Skeletal muscle tissue (tissue), 3 donors: ENCODE measurements at regions not wholly inside any gene's neighbourhood (a gene's known extent, or its start where the extent isn't known, plus 50 kb on each side); places are given as distances from the start of the nearest gene placed in this dataset.

Source experiments
- H3K27ac ChIP-seq: one replicate; pipeline ENCODE4 v1.7.0; 2013; ENCODE audit warnings: mild to moderate bottlenecking, low read depth, low read length, inconsistent platforms
- H3K27me3 ChIP-seq, 3 donors: one replicate each; pipeline ENCODE4 v1.7.0; 2013; ENCODE audit warnings: low read length in 3 of 3; ENCODE audit not compliant: control insufficient read depth in 3 of 3, insufficient read depth in 3 of 3
- H3K36me3 ChIP-seq, 3 donors: one replicate each; pipeline ENCODE4 v1.7.0; 2013; ENCODE audit warnings: low read length in 3 of 3; ENCODE audit not compliant: control insufficient read depth in 3 of 3, insufficient read depth in 3 of 3
- H3K4me1 ChIP-seq, 3 donors: one replicate each; pipeline ENCODE4 v1.7.0; 2013; ENCODE audit warnings: low read length in 3 of 3, mild to moderate bottlenecking in 3 of 3; ENCODE audit not compliant: control insufficient read depth in 3 of 3, insufficient read depth in 3 of 3
- H3K4me3 ChIP-seq, 3 donors: one replicate each; pipeline ENCODE4 v1.7.0; 2013; ENCODE audit warnings: low read length in 3 of 3
- H3K9ac ChIP-seq, 3 donors: one replicate each; pipeline ENCODE4 v1.7.0; 2013; ENCODE audit warnings: low read length in 3 of 3, mild to moderate bottlenecking in 3 of 3, moderate library complexity in 2 of 3, low read depth in 1 of 3
- H3K9me3 ChIP-seq, 3 donors: one replicate each; pipeline ENCODE4 v1.7.0; 2013; ENCODE audit warnings: low read length in 3 of 3; ENCODE audit not compliant: control insufficient read depth in 3 of 3
- donor health status: Osteomylitis.

DNA sequence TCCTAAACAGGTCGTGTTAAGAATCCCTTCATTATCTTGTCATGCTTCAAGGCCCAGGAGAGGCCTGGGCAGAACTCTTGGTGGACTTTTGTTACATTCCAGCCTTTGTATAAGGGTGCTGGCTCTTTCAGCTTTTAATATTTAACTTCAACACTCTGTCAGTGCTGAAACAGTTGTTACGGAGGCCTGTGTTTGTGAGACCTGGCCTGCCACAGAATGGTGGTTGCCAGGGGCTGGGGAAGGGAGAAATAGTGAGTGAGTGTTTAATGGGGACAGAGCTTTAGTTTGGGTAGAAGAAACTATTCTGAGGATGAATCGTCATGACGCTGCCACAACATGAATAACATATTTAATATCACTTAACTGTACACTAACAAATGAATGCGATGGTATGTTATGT lies 1027.6 kb upstream of the PRKX start:
- no peak overlapping the region for H3K27ac ChIP-seq
- no peaks in the 10 kb centered on the region for H3K27me3 ChIP-seq
- H3K4me3 ChIP-seq: no peak overlapping the region
- no peaks in the 10 kb centered on the region for H3K4me1 ChIP-seq
- H3K36me3 ChIP-seq: no peaks in the 10 kb centered on the region
- H3K9ac ChIP-seq: no peak overlapping the region
- H3K9me3 ChIP-seq: no peaks in the 10 kb centered on the region

DNA sequence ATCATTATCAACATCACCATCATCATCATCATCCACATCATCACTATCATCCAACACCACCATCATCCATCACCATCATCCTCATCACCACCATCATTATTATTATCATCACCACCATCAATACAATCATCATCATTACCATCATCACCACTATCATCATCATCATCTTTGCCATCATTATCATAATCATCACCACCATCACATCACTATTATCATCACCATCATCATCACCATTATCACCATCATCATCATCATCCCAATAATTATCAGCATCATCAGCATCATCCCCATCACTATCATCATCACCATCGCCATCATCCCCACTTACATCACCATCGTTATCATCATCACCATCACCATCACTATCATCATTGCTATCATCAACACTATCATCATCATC lies 1021.9 kb upstream of the PRKX start:
- H3K9ac ChIP-seq: no peak overlapping the region
- no peak overlapping the region for H3K27ac ChIP-seq
- H3K4me3 ChIP-seq: no peak overlapping the region
- no peaks in the 10 kb centered on the region for H3K36me3 ChIP-seq
- no peaks in the 10 kb centered on the region for H3K4me1 ChIP-seq
- H3K27me3 ChIP-seq: no peaks in the 10 kb centered on the region
- H3K9me3 ChIP-seq: peaks cover 0 to 4% (median 0%) of the 10 kb centered on the region in 3 donors

GRCh38 chrX:4710618-4711433 lies 997.4 kb upstream of the PRKX start:
- Histone ChIP-seq H3K36me3 (no peaks in the 10 kb centered on the region), H3K27ac (no peak overlapping the region), H3K27me3 (no peaks in the 10 kb centered on the region), H3K4me1 (no peaks in the 10 kb centered on the region), H3K9ac (no peak overlapping the region), H3K4me3 (no peak overlapping the region), H3K9me3 (no peaks in the 10 kb centered on the region)

DNA sequence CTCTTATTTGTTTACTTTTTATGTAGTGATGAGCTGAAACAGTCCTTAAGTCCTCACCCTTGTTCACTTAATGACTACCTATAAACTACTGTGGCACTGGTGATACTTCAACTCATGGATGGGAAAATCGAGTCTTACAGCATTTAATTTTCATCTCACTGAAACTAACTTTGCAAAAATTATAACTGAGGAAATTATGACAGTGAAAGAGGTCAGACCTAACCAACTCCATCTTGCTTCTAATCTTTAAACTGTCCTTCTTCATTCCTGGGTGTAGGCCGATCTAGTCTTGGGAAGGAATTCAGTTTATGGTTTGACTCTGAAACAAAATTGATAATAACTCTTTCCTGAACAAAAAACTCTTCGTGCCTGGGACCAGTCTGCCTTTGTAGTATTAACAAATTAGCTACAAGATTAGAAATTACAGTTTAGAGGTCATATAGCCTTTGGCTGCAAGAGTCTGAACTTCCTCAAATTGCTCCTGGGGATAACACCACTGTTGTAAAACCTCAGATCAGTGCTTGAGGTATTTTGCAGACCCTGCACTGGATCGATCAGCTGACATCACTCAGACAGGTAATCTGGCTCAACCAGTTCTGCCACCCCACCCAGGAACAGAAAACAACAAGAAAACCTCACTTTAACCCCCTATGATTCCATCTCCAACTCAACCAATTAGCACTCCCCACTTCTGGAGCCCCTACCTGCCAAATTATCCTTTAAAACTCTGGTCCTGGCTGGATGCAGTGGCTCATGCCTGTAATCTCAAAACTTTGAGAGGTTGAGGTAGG lies 995.7 kb upstream of the PRKX start:
- H3K27ac ChIP-seq: no peak overlapping the region

GRCh38 chrX:4706961-4707360 lies 993.5 kb upstream of the PRKX start:
- H3K27me3 ChIP-seq: no peaks in the 10 kb centered on the region
- H3K9ac ChIP-seq: no peak overlapping the region
- H3K36me3 ChIP-seq: no peaks in the 10 kb centered on the region
- H3K9me3 ChIP-seq: no peaks in the 10 kb centered on the region
- H3K4me3 ChIP-seq: no peak overlapping the region
- no peaks in the 10 kb centered on the region for H3K4me1 ChIP-seq
- H3K27ac ChIP-seq: no peak overlapping the region

More for the DNA sequence above, 995.7 kb upstream of the PRKX start:
- Histone ChIP-seq H3K4me3 (no peak overlapping the region), H3K27me3 (no peaks in the 10 kb centered on the region), H3K36me3 (no peaks in the 10 kb centered on the region), H3K9ac (no peak overlapping the region), H3K9me3 (no peaks in the 10 kb centered on the region), H3K4me1 (no peaks in the 10 kb centered on the region)

DNA sequence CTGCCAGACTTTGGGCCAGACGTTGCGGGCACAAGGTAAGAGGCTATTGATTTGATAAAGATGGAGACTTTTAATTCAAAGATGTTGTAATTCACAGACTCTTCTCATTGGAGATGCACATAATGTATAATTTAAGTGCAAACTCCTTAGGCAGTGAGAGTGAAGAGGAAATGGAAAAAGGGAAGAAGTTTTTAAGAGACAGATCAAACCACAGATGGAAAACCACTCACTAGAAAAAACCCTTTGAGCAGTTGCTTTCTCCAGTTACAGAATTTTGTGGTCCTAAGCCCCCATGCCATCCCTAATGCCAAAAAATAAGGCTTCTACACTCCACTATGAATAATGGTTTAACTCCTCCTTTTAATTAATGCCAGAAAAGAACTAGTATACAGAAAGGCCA lies 977.1 kb upstream of the PRKX start:
- Histone ChIP-seq H3K27ac (no peak overlapping the region), H3K9me3 (no peaks in the 10 kb centered on the region), H3K9ac (no peak overlapping the region), H3K4me3 (no peak overlapping the region), H3K4me1 (no peaks in the 10 kb centered on the region), H3K36me3 (no peaks in the 10 kb centered on the region), H3K27me3 (no peaks in the 10 kb centered on the region)

GRCh38 chrX:4682636-4683035 lies 969.2 kb upstream of the PRKX start:
- Histone ChIP-seq H3K4me1 (no peaks in the 10 kb centered on the region), H3K36me3 (no peaks in the 10 kb centered on the region), H3K9me3 (no peaks in the 10 kb centered on the region), H3K9ac (no peak overlapping the region), H3K27me3 (no peaks in the 10 kb centered on the region), H3K27ac (no peak overlapping the region), H3K4me3 (no peak overlapping the region)

DNA sequence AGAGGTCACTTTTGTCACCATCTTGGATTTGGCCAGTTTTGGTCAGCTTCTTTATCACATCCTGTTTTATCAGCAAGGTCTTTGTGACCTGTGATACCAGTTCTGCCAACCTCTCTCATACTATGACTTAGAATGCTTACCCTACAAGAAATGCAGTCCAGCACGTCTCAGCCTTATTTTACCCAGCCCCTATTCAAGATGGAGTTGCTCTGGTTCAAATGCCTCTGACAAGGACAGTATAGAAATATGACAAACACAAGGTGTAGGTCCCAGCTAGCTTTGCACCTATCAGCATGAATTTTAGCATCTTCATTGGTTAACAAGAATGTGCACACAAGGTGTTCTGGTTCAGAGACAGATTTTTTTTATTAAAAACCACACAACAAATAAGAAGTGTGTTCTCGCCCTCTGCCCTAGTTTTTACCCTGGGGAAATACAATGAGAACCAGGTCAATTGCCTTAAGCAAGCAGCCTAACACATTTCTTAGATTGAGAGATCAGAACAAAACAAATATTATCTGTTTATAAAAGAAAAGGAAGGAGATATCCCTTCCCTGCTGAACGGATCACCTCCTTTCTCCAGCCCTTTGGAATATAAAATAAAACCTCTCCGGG lies 962.3 kb upstream of the PRKX start:
- no peak overlapping the region for H3K4me3 ChIP-seq
- no peaks in the 10 kb centered on the region for H3K4me1 ChIP-seq
- no peaks in the 10 kb centered on the region for H3K9me3 ChIP-seq
- H3K36me3 ChIP-seq: no peaks in the 10 kb centered on the region
- H3K27me3 ChIP-seq: no peaks in the 10 kb centered on the region
- no peak overlapping the region for H3K27ac ChIP-seq
- no peak overlapping the region for H3K9ac ChIP-seq

DNA sequence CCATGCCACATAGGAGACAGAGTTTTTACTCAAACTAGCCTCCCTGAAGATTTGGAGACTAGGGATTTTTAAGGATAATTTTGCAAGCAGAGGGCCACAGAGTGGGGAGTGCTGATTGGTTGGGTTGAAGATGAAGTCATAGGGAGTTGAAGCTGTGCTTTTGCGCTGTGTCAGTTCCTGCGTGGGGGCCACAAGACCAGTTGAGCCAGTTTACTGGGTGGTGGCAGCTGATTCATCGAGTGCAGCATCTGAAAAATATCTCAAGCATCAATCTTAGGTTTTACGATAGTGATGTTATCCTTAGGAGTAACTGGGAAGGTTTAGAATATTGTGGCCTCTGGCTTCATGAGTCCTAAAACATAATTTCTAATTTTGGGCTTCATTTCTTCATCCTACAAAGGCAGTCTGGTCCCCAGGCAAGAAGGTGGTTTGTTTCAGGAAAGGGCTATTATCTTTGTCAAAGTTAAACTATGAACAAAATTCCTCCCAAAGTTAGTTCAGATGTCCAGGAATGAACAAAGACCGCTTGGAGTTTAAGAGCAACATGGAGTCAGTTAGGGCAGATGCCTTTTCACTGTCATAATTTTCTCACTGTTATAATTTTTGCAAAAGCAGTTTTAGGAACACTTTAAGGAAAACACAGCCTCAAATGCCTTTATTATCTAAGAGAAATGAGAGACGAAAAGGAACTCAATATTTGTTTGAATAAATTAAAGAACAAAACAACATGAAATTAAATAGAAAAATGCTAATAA lies 960.8 kb upstream of the PRKX start:
- Histone ChIP-seq H3K4me3 (no peak overlapping the region), H3K36me3 (no peaks in the 10 kb centered on the region), H3K9me3 (no peaks in the 10 kb centered on the region), H3K27me3 (no peaks in the 10 kb centered on the region), H3K9ac (no peak overlapping the region), H3K4me1 (no peaks in the 10 kb centered on the region), H3K27ac (no peak overlapping the region)
